NB4 (cell line): ENCODE measurements at regions not wholly inside any gene's neighbourhood (a gene's known extent, or its start where the extent isn't known, plus 50 kb on each side); places are given as distances from the start of the nearest gene placed in this dataset.
A peak's percentile ranks its signal among the peaks of the same experiment; 100 is the strongest.

ENCODE experiments used
- DNase-seq: peaks from one replicate; pipeline ENCODE4 v3.0.0; 2010; ENCODE audit warnings: low read depth
- H3K4me3 ChIP-seq: one replicate; pipeline ENCODE4 v1.5.1; 2011; ENCODE audit warnings: mild to moderate bottlenecking, low read depth, low read length, moderate library complexity
- MYC ChIP-seq: IDR thresholded peaks from 2 replicates; pipeline ENCODE4 v1.6.1; 2011; ENCODE audit warnings: low read depth, low read length
- POLR2A ChIP-seq: IDR thresholded peaks from 2 replicates; pipeline ENCODE4 v1.6.1; 2011; ENCODE audit warnings: mild to moderate bottlenecking; ENCODE audit not compliant: insufficient read length; ENCODE audit errors: extremely low read depth
- TF ChIP-seq, protein P1 (sequence below): IDR thresholded peaks from one replicate; pipeline ENCODE4 v1.5.1; 2012; ENCODE audit warnings: low read depth, low read length
- TF ChIP-seq, protein P2 (sequence below): IDR thresholded peaks from 2 replicates; pipeline ENCODE4 v1.6.1; 2011; ENCODE audit warnings: low read depth, low read length

- TF ChIP-seq, protein P1, sequence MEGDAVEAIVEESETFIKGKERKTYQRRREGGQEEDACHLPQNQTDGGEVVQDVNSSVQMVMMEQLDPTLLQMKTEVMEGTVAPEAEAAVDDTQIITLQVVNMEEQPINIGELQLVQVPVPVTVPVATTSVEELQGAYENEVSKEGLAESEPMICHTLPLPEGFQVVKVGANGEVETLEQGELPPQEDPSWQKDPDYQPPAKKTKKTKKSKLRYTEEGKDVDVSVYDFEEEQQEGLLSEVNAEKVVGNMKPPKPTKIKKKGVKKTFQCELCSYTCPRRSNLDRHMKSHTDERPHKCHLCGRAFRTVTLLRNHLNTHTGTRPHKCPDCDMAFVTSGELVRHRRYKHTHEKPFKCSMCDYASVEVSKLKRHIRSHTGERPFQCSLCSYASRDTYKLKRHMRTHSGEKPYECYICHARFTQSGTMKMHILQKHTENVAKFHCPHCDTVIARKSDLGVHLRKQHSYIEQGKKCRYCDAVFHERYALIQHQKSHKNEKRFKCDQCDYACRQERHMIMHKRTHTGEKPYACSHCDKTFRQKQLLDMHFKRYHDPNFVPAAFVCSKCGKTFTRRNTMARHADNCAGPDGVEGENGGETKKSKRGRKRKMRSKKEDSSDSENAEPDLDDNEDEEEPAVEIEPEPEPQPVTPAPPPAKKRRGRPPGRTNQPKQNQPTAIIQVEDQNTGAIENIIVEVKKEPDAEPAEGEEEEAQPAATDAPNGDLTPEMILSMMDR = no peak
- TF ChIP-seq POLR2A = no peak
- no peak overlapping the region for H3K4me3 ChIP-seq
- no peak for DNase-seq
These were observed 116.5 kb upstream of the NEDD4L start for GRCh38 chr18:57927511-57927910.

DNA sequence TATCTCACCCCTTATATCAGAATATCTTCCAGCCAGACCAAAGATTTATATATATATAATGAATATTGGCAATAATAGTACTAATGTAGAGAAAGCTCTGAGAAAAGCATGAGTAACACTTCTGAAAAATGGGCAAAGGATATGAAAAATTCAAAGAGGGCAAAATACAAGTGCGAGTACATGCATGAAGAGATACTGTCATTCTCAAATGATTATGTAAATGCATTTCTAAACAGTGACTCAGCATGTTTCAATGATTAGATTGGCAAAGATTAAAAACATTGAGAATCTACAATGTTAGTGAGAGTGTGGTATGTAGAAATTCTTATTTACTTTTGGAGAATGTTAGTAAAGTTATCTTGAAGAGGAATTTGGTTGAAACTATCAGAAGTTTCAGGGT, 118.3 kb upstream of the NEDD4L start:
- TF ChIP-seq MYC = no peak
- no peak for TF ChIP-seq POLR2A
- TF ChIP-seq, protein P1 = no peak
- TF ChIP-seq, protein P2, sequence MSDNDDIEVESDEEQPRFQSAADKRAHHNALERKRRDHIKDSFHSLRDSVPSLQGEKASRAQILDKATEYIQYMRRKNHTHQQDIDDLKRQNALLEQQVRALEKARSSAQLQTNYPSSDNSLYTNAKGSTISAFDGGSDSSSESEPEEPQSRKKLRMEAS = no peak
- no peak overlapping the region for H3K4me3 ChIP-seq
- DNase-seq = no peak

DNA sequence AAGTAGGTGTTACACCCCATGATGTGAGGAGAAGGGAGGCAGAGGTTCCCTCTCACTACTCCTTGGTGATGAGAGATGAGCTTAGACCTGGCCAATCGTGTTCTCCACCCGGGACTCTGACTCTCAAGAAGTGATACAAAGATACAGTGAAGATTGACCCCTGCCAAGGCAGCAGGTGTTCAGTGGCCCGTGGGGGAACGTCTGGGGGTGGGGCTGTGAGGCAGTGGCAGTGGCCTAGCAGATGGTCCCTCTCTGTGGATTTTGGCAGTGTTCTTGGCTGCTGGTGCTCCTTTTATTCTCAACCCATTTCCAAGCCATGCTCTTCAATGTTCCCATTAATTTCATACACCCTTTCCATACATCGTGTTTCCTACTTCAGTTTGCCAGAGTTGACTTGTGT, 120.4 kb upstream of the NEDD4L start:
- TF ChIP-seq, protein P1 = no peak
- TF ChIP-seq POLR2A (no peak), MYC (no peak)
- TF ChIP-seq, protein P2 = no peak
- DNase-seq = no peak

GRCh38 chr18:57922885-57923284, 119.8 kb upstream of the ATP8B1 start:
- no peak for TF ChIP-seq POLR2A
- TF ChIP-seq MYC = no peak
- TF ChIP-seq, protein P1 = no peak
- TF ChIP-seq, protein P2 = no peak
- no peak for DNase-seq
- no peak overlapping the region for H3K4me3 ChIP-seq

More for the DNA sequence above, 120.4 kb upstream of the NEDD4L start:
- no peak overlapping the region for H3K4me3 ChIP-seq

DNA sequence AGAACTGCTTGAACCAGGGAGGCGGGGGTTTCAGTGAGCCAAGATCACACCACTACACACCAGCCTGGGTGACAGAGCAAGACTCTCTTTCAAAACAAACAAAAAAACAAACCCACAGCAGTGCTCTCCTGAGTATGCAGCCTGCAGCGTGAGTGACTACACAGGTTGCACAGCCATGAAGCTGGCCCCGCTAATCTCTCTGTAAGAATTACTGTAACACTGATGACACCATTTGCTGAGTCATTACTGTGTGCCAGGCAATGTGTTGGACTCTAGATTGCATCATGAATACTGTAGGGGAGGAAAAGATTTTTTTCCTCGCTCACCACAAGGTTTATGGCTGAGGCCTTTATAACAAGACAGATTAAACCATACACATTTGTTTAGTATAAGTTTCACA, 118.6 kb upstream of the ATP8B1 start:
- TF ChIP-seq, protein P2 = no peak
- no peak for TF ChIP-seq MYC
- TF ChIP-seq, protein P1 = no peak
- no peak for TF ChIP-seq POLR2A
- peak; percentile 55 for DNase-seq
- H3K4me3 ChIP-seq = no peak overlapping the region

GRCh38 chr18:57920036-57920435, 116.9 kb upstream of the ATP8B1 start:
- TF ChIP-seq MYC = no peak
- TF ChIP-seq, protein P1 = no peak
- TF ChIP-seq, protein P2 = no peak
- no peak for TF ChIP-seq POLR2A
- no peak overlapping the region for H3K4me3 ChIP-seq
- no peak for DNase-seq
